NT2/D1 (cell line): ENCODE measurements at regions not wholly inside any gene's neighbourhood (a gene's known extent, or its start where the extent isn't known, plus 50 kb on each side); places are given as distances from the start of the nearest gene placed in this dataset.

ENCODE experiments used
- SUZ12 ChIP-seq: IDR thresholded peaks from 2 replicates; pipeline ENCODE4 v1.6.1; 2011; ENCODE audit not compliant: insufficient read length, insufficient read depth; ENCODE audit errors: extremely low read depth
- YY1 ChIP-seq: IDR thresholded peaks from 2 replicates; pipeline ENCODE4 v1.6.1; 2011; ENCODE audit not compliant: insufficient read length, insufficient read depth
- ZNF274 ChIP-seq: IDR thresholded peaks from 2 replicates; pipeline ENCODE4 v1.6.1; 2011; ENCODE audit warnings: mild to moderate bottlenecking, low read depth, low read length

DNA sequence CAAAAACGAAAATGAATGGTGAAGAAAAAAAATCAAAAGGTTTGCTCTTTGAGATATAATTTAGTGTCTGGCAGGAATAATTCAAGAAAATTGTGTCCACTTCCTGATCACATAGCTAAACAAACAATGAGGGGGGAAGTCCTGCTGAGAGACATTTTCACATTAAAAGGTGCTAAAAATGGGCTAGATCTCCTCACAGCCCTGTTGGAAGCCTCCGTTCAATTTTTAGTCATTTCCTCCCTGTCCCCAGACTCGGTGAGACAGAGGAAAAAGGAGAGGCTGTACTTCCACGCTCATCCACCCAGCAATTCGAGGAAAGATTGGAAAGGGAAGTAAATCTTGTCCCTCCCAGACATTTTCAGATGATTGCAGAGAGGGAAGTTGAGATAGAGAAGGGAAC is 103.7 kb downstream of the BARHL2 start:
- no peak for TF ChIP-seq SUZ12
- no peak for TF ChIP-seq YY1
- TF ChIP-seq ZNF274, result no peak
